ENCODE measurements at regions not wholly inside any gene's neighbourhood (a gene's known extent, or its start where the extent isn't known, plus 50 kb on each side); places are given as distances from the start of the nearest gene placed in this dataset.

DNA sequence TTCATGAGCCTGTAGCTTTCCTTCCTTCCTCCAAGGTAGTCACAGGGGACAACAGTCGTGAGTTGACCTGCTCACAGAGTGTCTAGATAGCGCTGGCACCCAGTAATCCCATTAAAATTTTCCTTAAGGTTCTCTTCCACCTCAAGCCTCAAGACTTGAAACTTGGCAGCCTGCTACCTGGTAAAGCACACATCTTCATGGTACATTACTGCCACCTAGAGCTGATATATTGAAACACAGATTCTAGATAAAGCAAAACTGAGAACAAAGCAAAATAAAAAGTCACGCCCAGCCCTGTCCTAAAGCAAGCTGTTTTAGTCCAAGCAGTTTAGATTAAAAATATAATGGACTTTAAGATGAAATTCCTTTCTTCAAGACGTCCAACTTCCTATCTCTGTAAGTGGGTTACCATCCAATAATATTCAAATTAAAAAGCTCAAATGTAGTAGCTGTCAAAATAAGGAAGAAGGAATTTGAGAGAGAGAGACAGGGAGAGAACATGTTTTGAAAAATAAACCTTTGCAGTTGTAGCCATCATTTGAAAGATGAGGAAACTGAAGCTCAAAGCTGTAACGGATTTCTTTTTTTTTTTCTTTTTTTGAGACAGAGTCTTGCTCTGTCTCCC lies 50.7 kb upstream of the CD83 start:
- peak; percentile 67 for DNase-seq

DNA sequence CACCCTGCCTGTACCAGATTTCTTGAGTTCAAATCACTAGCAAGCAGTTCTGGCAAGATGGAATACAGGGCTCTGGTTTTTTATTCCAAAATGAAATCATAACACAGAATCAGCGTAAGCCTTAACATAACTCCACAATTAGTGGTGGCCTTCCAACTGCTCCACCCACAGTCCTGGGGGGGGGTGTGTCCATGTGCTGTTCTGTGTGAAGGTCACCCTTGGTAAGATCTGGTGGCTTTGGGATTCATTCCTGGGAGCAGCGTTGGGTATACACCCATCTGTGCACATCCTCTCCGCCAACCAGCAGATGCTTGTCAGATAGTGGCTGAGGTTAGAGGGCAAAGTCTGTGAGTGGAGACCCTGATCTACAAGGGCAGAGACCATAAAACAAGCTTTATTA lies 49.9 kb upstream of the CD83 start:
- no peak for DNase-seq
